ENCODE measurements at regions not wholly inside any gene's neighbourhood (a gene's known extent, or its start where the extent isn't known, plus 50 kb on each side); places are given as distances from the start of the nearest gene placed in this dataset.

GRCh38 chr10:90413196-90413595 is 444.6 kb downstream of the HTR7 start:
- no peak for DNase-seq
- Histone ChIP-seq H3K27me3 (ENCODE audit: control insufficient read depth, insufficient read depth, low read length) (no peaks in the 10 kb centered on the region), H3K4me3 (ENCODE audit: insufficient read depth, low read depth, low read length) (no peak overlapping the region), H3K36me3 (replicated peaks; ENCODE audit: control insufficient read depth, insufficient read depth, low read length) (no peaks in the 10 kb centered on the region)

- Histone ChIP-seq H3K36me3 (replicated peaks; ENCODE audit: control insufficient read depth, insufficient read depth, low read length) (no peaks in the 10 kb centered on the region), H3K4me3 (ENCODE audit: insufficient read depth, low read depth, low read length) (no peak overlapping the region), H3K27me3 (ENCODE audit: control insufficient read depth, insufficient read depth, low read length) (no peaks in the 10 kb centered on the region)
- DNase-seq, result no peak
Measured at GRCh38 chr10:90414926-90415325, 442.9 kb downstream of the HTR7 start.

- Histone ChIP-seq H3K27me3 (ENCODE audit: control insufficient read depth, insufficient read depth, low read length) (no peaks in the 10 kb centered on the region), H3K36me3 (replicated peaks; ENCODE audit: control insufficient read depth, insufficient read depth, low read length) (no peaks in the 10 kb centered on the region), H3K4me3 (ENCODE audit: insufficient read depth, low read depth, low read length) (no peak overlapping the region)
- DNase-seq, result no peak
Measured at GRCh38 chr10:90417029-90417428, 440.8 kb downstream of the HTR7 start.

- no peak for DNase-seq
Measured at GRCh38 chr10:90417476-90418210, 440.2 kb downstream of the HTR7 start.

GRCh38 chr10:90418869-90419652 is 438.8 kb downstream of the HTR7 start:
- DNase-seq, result no peak
- Histone ChIP-seq H3K4me3 (ENCODE audit: insufficient read depth, low read depth, low read length) (no peak overlapping the region), H3K27me3 (ENCODE audit: control insufficient read depth, insufficient read depth, low read length) (no peaks in the 10 kb centered on the region), H3K36me3 (replicated peaks; ENCODE audit: control insufficient read depth, insufficient read depth, low read length) (no peaks in the 10 kb centered on the region)

More at GRCh38 chr10:90417476-90418210, 440.2 kb downstream of the HTR7 start:
- no peaks in the 10 kb centered on the region for H3K27me3 ChIP-seq (ENCODE audit: control insufficient read depth, insufficient read depth, low read length)
- H3K36me3 ChIP-seq (replicated peaks; ENCODE audit: control insufficient read depth, insufficient read depth, low read length), result no peaks in the 10 kb centered on the region
- no peak overlapping the region for H3K4me3 ChIP-seq (ENCODE audit: insufficient read depth, low read depth, low read length)

GRCh38 chr10:90420637-90421318 is 437.1 kb downstream of the HTR7 start:
- no peak overlapping the region for H3K4me3 ChIP-seq (ENCODE audit: insufficient read depth, low read depth, low read length)
- no peaks in the 10 kb centered on the region for H3K36me3 ChIP-seq (replicated peaks; ENCODE audit: control insufficient read depth, insufficient read depth, low read length)
- DNase-seq, result no peak
- H3K27me3 ChIP-seq (ENCODE audit: control insufficient read depth, insufficient read depth, low read length), result no peaks in the 10 kb centered on the region

- Histone ChIP-seq H3K27me3 (ENCODE audit: control insufficient read depth, insufficient read depth, low read length) (no peaks in the 10 kb centered on the region), H3K36me3 (replicated peaks; ENCODE audit: control insufficient read depth, insufficient read depth, low read length) (no peaks in the 10 kb centered on the region), H3K4me3 (ENCODE audit: insufficient read depth, low read depth, low read length) (no peak overlapping the region)
- no peak for DNase-seq
Measured at GRCh38 chr10:90421874-90422273, 436.0 kb downstream of the HTR7 start.

GRCh38 chr10:90424730-90425129 is 433.1 kb downstream of the HTR7 start:
- H3K27me3 ChIP-seq (ENCODE audit: control insufficient read depth, insufficient read depth, low read length), result no peaks in the 10 kb centered on the region
- no peak for DNase-seq

GRCh38 chr10:90430186-90430585 is 427.7 kb downstream of the HTR7 start:
- H3K36me3 ChIP-seq (replicated peaks; ENCODE audit: control insufficient read depth, insufficient read depth, low read length), result no peaks in the 10 kb centered on the region
- H3K27me3 ChIP-seq (ENCODE audit: control insufficient read depth, insufficient read depth, low read length), result no peaks in the 10 kb centered on the region
- H3K4me3 ChIP-seq (ENCODE audit: insufficient read depth, low read depth, low read length), result no peak overlapping the region
- DNase-seq, result no peak

More at GRCh38 chr10:90424730-90425129, 433.1 kb downstream of the HTR7 start:
- Histone ChIP-seq H3K36me3 (replicated peaks; ENCODE audit: control insufficient read depth, insufficient read depth, low read length) (no peaks in the 10 kb centered on the region), H3K4me3 (ENCODE audit: insufficient read depth, low read depth, low read length) (no peak overlapping the region)

GRCh38 chr10:90432866-90433265 is 425.0 kb downstream of the HTR7 start:
- Histone ChIP-seq H3K27me3 (ENCODE audit: control insufficient read depth, insufficient read depth, low read length) (no peaks in the 10 kb centered on the region), H3K36me3 (replicated peaks; ENCODE audit: control insufficient read depth, insufficient read depth, low read length) (no peaks in the 10 kb centered on the region), H3K4me3 (ENCODE audit: insufficient read depth, low read depth, low read length) (no peak overlapping the region)
- DNase-seq, result no peak

GRCh38 chr10:90435296-90435695 is 422.5 kb downstream of the HTR7 start:
- H3K27me3 ChIP-seq (ENCODE audit: control insufficient read depth, insufficient read depth, low read length), result no peaks in the 10 kb centered on the region
- H3K36me3 ChIP-seq (replicated peaks; ENCODE audit: control insufficient read depth, insufficient read depth, low read length), result no peaks in the 10 kb centered on the region
- no peak overlapping the region for H3K4me3 ChIP-seq (ENCODE audit: insufficient read depth, low read depth, low read length)
- DNase-seq, result no peak

- no peaks in the 10 kb centered on the region for H3K36me3 ChIP-seq (replicated peaks; ENCODE audit: control insufficient read depth, insufficient read depth, low read length)
- no peak overlapping the region for H3K4me3 ChIP-seq (ENCODE audit: insufficient read depth, low read depth, low read length)
- H3K27me3 ChIP-seq (ENCODE audit: control insufficient read depth, insufficient read depth, low read length), result no peaks in the 10 kb centered on the region
- DNase-seq, result no peak
Measured at GRCh38 chr10:90437452-90437851, 420.4 kb downstream of the HTR7 start.

GRCh38 chr10:90440870-90441269 is 417.0 kb downstream of the HTR7 start:
- H3K27me3 ChIP-seq (ENCODE audit: control insufficient read depth, insufficient read depth, low read length), result no peaks in the 10 kb centered on the region
- H3K4me3 ChIP-seq (ENCODE audit: insufficient read depth, low read depth, low read length), result no peak overlapping the region
- no peak for DNase-seq

GRCh38 chr10:90443342-90443741 is 414.5 kb downstream of the HTR7 start:
- no peaks in the 10 kb centered on the region for H3K36me3 ChIP-seq (replicated peaks; ENCODE audit: control insufficient read depth, insufficient read depth, low read length)
- H3K4me3 ChIP-seq (ENCODE audit: insufficient read depth, low read depth, low read length), result no peak overlapping the region
- DNase-seq, result no peak
- no peaks in the 10 kb centered on the region for H3K27me3 ChIP-seq (ENCODE audit: control insufficient read depth, insufficient read depth, low read length)

More at GRCh38 chr10:90440870-90441269, 417.0 kb downstream of the HTR7 start:
- no peaks in the 10 kb centered on the region for H3K36me3 ChIP-seq (replicated peaks; ENCODE audit: control insufficient read depth, insufficient read depth, low read length)

- no peak overlapping the region for H3K4me3 ChIP-seq (ENCODE audit: insufficient read depth, low read depth, low read length)
- H3K27me3 ChIP-seq (ENCODE audit: control insufficient read depth, insufficient read depth, low read length), result no peaks in the 10 kb centered on the region
- no peak for DNase-seq
- no peaks in the 10 kb centered on the region for H3K36me3 ChIP-seq (replicated peaks; ENCODE audit: control insufficient read depth, insufficient read depth, low read length)
Measured at GRCh38 chr10:90447831-90448230, 410.0 kb downstream of the HTR7 start.
